AG10803 (cell line): ENCODE measurements at regions not wholly inside any gene's neighbourhood (a gene's known extent, or its start where the extent isn't known, plus 50 kb on each side); places are given as distances from the start of the nearest gene placed in this dataset.
A peak's percentile ranks its signal among the peaks of the same experiment; 100 is the strongest.

ENCODE experiments used
- DNase-seq: peaks from one replicate; pipeline ENCODE4 v3.0.0; 2010; ENCODE audit warnings: low read depth
- H3K4me3 ChIP-seq: 2 replicates; pipeline ENCODE4 v1.5.1; 2011; ENCODE audit warnings: mild to moderate bottlenecking, low read length, control low read depth
- CTCF ChIP-seq: conservative IDR thresholded peaks from 2 replicates; pipeline ENCODE4 v1.5.1; 2011; ENCODE audit warnings: mild to moderate bottlenecking, low read length, control low read depth, inconsistent platforms

- DNase-seq, result no peak
- TF ChIP-seq CTCF, result no peak
- H3K4me3 ChIP-seq, result no peak overlapping the region
Measured at GRCh38 chr4:187069398-187069797, 345.7 kb upstream of the FAT1 start.

GRCh38 chr4:187070158-187070557 is 346.5 kb upstream of the FAT1 start:
- no peak for DNase-seq
- no peak overlapping the region for H3K4me3 ChIP-seq
- no peak for TF ChIP-seq CTCF

GRCh38 chr4:187070740-187071139 is 347.1 kb upstream of the FAT1 start:
- H3K4me3 ChIP-seq, result no peak overlapping the region
- TF ChIP-seq CTCF, result no peak
- DNase-seq, result no peak

- peak overlapping the region; percentile 6; the same call in 1 of the 2 replicates for H3K4me3 ChIP-seq
- no peak for TF ChIP-seq CTCF
- DNase-seq, result peak; percentile 36
Measured at GRCh38 chr4:187071946-187072600, 348.4 kb upstream of the FAT1 start.

GRCh38 chr4:187073820-187074219 is 350.2 kb upstream of the FAT1 start:
- DNase-seq, result no peak
- no peak for TF ChIP-seq CTCF
- no peak overlapping the region for H3K4me3 ChIP-seq

GRCh38 chr4:187075514-187075913 is 351.9 kb upstream of the FAT1 start:
- no peak overlapping the region for H3K4me3 ChIP-seq
- DNase-seq, result peak; percentile 76
- no peak for TF ChIP-seq CTCF

- no peak for DNase-seq
- TF ChIP-seq CTCF, result no peak
- H3K4me3 ChIP-seq, result no peak overlapping the region
Measured at GRCh38 chr4:187077744-187078401, 354.2 kb upstream of the FAT1 start.
